NK-92 treated with Interleukin-12 subunit alpha and Interleukin-12 subunit beta, amount 100 ng/mL, for 24 hours (cell line): ENCODE measurements at regions not wholly inside any gene's neighbourhood (a gene's known extent, or its start where the extent isn't known, plus 50 kb on each side); places are given as distances from the start of the nearest gene placed in this dataset.
"Not testable (repeated sequence)": the region's sequence is repeated elsewhere in the genome, so short reads cannot be mapped to it uniquely, and the experiment has no call there.

Experiments
- DNase-seq: peaks from one replicate; lab custom pipeline; 2025; lab: John Stamatoyannopoulos, UW

DNA sequence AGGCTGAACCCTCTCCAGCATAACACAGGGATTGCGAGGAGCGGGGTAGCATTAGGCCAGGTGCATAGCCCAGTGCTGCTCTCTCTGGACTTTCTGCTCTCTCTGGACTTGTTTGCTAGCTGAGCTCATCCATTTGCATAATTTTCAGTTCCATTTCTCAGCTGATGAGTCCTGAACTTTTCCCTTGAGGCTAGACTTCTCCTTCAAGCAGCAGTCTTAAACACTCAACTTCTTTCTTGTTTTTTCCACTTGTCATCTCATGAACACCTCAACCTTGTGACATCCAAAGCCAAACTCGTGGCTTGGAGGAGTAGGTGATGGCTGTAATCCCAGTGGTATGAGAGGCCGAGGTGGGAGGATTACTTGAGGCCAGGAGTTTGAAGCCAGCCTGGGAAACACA is 62.4 kb upstream of the EEF2KMT start:
- not testable (repeated sequence) for DNase-seq

DNA sequence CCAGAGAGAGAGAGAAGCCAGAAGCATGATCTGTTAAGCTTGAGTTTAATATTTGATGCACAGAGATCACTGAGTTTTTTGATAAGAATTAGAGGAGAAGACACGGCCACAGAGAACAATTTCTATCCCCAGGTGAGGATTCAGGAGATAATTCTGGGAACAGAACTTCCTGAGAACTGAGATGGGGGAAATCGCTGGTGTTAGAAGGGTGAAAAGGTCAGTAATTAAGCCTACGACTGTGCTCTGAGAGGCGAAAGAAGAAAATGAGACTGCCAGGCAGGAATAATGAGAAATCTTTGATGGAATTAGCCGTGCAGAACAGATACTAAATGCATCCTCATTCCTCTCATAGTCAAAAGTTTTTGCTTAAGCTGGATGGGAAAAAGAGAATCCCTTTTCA is 61.9 kb upstream of the EEF2KMT start:
- DNase-seq, result not testable (repeated sequence)

DNA sequence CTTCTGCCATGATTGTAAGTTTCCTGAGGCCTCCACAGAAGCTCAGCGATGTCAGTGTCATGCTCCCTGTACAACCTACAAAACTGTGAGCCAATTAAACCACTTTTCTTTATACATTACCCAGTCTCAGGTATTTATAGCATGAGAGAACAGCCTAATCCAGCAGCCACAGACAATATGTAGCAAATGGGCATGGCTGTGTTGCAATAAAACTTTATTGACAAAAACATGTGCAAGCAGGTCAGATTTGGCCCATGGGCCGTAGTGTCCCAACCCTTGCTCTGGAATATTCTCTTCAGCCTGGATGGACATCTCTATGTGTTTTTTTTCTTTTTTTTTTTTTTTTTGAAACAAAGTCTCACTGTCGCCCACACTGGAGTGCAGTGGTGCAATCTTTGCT is 60.9 kb upstream of the EEF2KMT start:
- no peak for DNase-seq

DNA sequence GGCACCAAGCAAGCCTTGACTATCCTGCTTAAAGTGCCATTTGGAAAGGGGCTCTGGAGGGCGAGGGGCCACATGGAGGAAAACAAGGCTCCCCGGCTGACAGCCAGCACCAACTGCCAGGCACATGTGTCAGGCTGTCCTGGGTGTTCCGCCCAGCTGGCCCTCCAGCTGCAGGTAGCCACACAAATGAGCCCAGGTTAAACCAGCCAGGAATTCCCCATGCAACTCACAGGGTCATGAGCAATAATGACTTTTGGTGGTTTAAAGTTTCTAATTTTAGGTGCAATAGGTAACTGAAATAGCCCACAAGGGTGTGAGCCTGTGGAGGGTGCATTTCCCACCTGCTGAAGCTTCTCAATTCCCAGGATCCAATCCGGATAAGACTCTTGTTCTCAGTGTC is 58.9 kb upstream of the EEF2KMT start:
- not testable (repeated sequence) for DNase-seq

DNA sequence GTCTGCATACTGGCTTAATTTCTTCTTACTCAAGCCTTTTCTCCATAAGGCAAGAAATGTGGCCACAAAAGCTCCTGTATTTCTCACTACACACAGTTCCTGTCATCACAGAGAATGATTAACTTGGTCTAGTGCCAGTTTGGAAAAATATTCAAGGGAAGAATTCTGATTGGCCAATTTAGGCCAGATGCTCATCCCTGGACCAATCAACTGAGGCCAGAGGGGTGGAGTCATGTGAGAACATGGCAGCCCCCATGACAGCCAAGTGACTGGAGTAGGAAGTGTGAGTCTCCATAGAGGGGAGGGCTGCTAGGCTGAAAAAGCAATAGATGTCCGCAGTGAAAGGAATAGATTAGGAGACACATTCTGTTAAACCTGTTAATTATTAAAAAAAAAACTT is 56.4 kb upstream of the EEF2KMT start:
- not testable (repeated sequence) for DNase-seq

DNA sequence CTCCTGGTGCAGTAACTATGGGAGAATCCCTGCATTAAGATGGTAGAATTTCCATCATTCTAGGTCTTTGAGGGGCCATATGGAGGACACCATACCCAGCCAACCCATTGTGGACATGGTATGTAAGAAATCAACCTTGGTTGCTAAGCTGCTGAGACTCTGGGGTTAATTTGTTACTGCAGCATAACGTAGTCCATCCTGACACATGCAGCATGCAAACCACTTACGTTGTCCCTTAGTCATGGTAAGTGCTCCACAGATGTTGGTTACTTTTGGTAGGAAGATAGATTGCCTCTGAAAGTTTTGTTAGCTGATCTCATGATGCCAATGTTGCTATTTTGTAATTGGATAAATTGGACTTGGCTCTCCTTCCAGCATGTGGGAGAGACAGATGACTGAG is 53.8 kb upstream of the EEF2KMT start:
- DNase-seq, result not testable (repeated sequence)
